Neutrophil (primary cell): ENCODE measurements at regions not wholly inside any gene's neighbourhood (a gene's known extent, or its start where the extent isn't known, plus 50 kb on each side); places are given as distances from the start of the nearest gene placed in this dataset.

Experiments used
- H3K27ac ChIP-seq: fragments of 200-600 bp; sonication (generic); 2 replicates; pipeline ENCODE4 v1.5.1; 2016; ENCODE audit warnings: mild to moderate bottlenecking, moderate library complexity
- H3K27me3 ChIP-seq: fragments of 200-600 bp; sonication (generic); 2 replicates; pipeline ENCODE4 v1.6.0; 2016; ENCODE audit warnings: mild to moderate bottlenecking
- H3K36me3 ChIP-seq: fragments of 200-600 bp; sonication (generic); 2 replicates; pipeline ENCODE4 v1.5.1; 2017
- H3K4me1 ChIP-seq, 2 experiments: fragments of 200-600 bp in 1 of 2; sonication (generic) in 1 of 2; 1 replicate in 1 of 2; 2 replicates in 1 of 2; pipeline versions ENCODE4 v1.5.1 to v1.6.1; 2013 to 2016; ENCODE audit warnings: low read depth in 1 of 2, low read length in 1 of 2, mild to moderate bottlenecking in 1 of 2, moderate library complexity in 1 of 2; ENCODE audit not compliant: control insufficient read depth in 1 of 2, insufficient read depth in 1 of 2
- H3K4me3 ChIP-seq, 2 experiments: fragments of 200-600 bp in 1 of 2; sonication (generic) in 1 of 2; 1 replicate in 1 of 2; 2 replicates in 1 of 2; pipeline ENCODE4 v1.5.1; 2013 to 2016; ENCODE audit warnings: low read depth in 1 of 2, low read length in 1 of 2, mild to moderate bottlenecking in 1 of 2, moderate library complexity in 1 of 2
- H3K9me3 ChIP-seq: fragments of 200-600 bp; sonication (generic); 2 replicates; pipeline ENCODE4 v1.5.1; 2016
- TF ChIP-seq, protein P1 (sequence below): fragments of 200-600 bp; sonication (generic); IDR thresholded peaks from 2 replicates; pipeline ENCODE4 v1.5.1; 2016; ENCODE audit warnings: antibody characterized with exemption

GRCh38 chr21:25103500-25104207 is 503.6 kb downstream of the MRPL39 start:
- H3K27ac ChIP-seq: no peak overlapping the region
- H3K36me3 ChIP-seq: no peaks in the 10 kb centered on the region
- H3K4me1 ChIP-seq: no peaks in the 10 kb centered on the region
- TF ChIP-seq, protein P1, sequence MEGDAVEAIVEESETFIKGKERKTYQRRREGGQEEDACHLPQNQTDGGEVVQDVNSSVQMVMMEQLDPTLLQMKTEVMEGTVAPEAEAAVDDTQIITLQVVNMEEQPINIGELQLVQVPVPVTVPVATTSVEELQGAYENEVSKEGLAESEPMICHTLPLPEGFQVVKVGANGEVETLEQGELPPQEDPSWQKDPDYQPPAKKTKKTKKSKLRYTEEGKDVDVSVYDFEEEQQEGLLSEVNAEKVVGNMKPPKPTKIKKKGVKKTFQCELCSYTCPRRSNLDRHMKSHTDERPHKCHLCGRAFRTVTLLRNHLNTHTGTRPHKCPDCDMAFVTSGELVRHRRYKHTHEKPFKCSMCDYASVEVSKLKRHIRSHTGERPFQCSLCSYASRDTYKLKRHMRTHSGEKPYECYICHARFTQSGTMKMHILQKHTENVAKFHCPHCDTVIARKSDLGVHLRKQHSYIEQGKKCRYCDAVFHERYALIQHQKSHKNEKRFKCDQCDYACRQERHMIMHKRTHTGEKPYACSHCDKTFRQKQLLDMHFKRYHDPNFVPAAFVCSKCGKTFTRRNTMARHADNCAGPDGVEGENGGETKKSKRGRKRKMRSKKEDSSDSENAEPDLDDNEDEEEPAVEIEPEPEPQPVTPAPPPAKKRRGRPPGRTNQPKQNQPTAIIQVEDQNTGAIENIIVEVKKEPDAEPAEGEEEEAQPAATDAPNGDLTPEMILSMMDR: no peak
- no peaks in the 10 kb centered on the region for H3K27me3 ChIP-seq
- no peak overlapping the region for H3K4me3 ChIP-seq
- H3K9me3 ChIP-seq: no peaks in the 10 kb centered on the region

- TF ChIP-seq, protein P1: no peak
- Histone ChIP-seq H3K27me3 (no peaks in the 10 kb centered on the region), H3K4me1 (no peaks in the 10 kb centered on the region), H3K9me3 (no peaks in the 10 kb centered on the region), H3K27ac (no peak overlapping the region), H3K4me3 (no peak overlapping the region), H3K36me3 (no peaks in the 10 kb centered on the region)
Measured at GRCh38 chr21:25097648-25098047, 509.6 kb downstream of the MRPL39 start.

DNA sequence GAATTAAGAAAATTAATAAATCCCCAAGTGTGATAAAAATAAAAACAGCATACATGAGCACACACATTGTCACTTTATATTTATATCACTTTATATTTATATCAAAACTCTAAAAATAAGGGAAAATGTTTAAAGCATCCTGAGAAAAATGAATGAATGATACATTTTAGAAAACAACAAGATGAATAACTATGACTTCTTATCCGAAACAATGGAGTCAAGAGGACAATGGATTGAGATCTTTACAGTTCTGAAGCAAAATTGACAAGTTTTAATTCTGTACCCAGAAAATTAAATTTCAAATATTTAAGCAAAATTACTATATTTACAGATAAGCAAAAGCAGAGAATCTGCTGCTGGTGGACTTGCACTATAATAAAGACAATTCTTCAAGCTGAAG is 512.6 kb downstream of the MRPL39 start:
- Histone ChIP-seq H3K9me3 (no peaks in the 10 kb centered on the region), H3K4me1 (no peaks in the 10 kb centered on the region), H3K36me3 (no peaks in the 10 kb centered on the region), H3K27me3 (no peaks in the 10 kb centered on the region), H3K4me3 (no peak overlapping the region), H3K27ac (no peak overlapping the region)
- TF ChIP-seq, protein P1: no peak

DNA sequence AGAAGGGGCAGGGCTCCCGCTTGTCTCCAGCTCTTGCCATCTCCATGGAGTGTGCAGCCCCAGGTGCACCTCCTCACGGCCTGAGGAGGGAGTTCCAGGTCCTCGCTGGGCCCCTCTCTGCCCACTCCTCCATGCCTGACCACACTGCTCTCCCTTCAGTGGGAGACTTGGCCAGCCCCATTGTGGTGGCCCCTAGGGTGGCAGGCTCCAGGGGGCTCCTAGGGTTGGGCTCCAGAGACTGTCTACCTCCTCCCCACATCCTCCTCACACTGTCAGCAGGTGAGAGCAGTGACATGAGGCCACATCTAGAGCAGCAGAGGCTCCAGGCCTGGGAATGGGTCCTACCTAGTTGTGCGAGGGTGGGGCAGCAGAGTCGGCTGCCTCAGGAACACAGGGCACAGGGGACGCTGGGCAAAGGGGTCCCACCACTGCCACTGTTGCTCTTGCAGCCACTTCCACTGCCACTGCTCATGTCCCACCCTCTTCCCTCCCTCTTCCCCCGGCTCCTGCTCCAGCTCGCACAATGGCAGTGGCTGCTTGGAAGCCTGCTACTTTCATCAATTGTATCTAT is 514.8 kb downstream of the MRPL39 start:
- H3K36me3 ChIP-seq: no peaks in the 10 kb centered on the region
- no peak overlapping the region for H3K4me3 ChIP-seq
- no peak overlapping the region for H3K27ac ChIP-seq
- H3K4me1 ChIP-seq: no peaks in the 10 kb centered on the region
- TF ChIP-seq, protein P1: no peak
- no peaks in the 10 kb centered on the region for H3K9me3 ChIP-seq
- no peaks in the 10 kb centered on the region for H3K27me3 ChIP-seq

GRCh38 chr21:25081096-25081495 is 526.2 kb downstream of the MRPL39 start:
- Histone ChIP-seq H3K27me3 (no peaks in the 10 kb centered on the region), H3K4me3 (no peak overlapping the region), H3K27ac (no peak overlapping the region), H3K36me3 (no peaks in the 10 kb centered on the region), H3K4me1 (no peaks in the 10 kb centered on the region), H3K9me3 (no peaks in the 10 kb centered on the region)
- TF ChIP-seq, protein P1: no peak
